H7 (cell line): ENCODE measurements at regions not wholly inside any gene's neighbourhood (a gene's known extent, or its start where the extent isn't known, plus 50 kb on each side); places are given as distances from the start of the nearest gene placed in this dataset.

Experiments
- DNase-seq: peaks from one replicate; pipeline ENCODE4 v3.0.0; 2012
- H3K27me3 ChIP-seq: 2 replicates; pipeline ENCODE4 v1.6.0; 2011; ENCODE audit warnings: mild to moderate bottlenecking, low read length; ENCODE audit not compliant: control insufficient read depth, insufficient read depth
- H3K36me3 ChIP-seq: replicated peaks from 2 replicates; pipeline ENCODE4 v1.5.1; 2011; ENCODE audit warnings: low read length; ENCODE audit not compliant: control insufficient read depth, insufficient read depth
- H3K4me3 ChIP-seq: 2 replicates; pipeline ENCODE4 v1.5.1; 2011; ENCODE audit warnings: low read depth, mild to moderate bottlenecking, control low read depth, low read length, moderate library complexity; ENCODE audit not compliant: insufficient read depth

DNA sequence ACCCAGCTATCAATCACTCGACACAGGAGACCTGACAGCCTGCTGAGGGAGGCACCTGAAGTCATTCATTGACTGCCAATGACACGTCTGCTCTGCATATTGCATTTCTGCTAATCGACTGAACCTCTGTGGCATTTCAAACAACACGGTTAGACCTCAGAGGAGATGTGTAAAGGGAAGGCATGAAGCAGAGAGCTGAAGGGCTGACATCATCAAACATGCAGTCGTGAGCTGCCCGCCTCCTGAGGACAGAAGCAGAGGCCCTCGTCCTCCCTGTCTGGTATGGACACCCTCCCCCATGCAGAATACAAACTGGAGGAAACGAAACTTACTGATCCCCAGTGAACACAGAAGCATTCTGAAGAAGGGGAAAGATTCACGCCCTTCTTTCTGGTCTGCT is 462.6 kb upstream of the MGMT start:
- no peak overlapping the region for H3K4me3 ChIP-seq
- no peaks in the 10 kb centered on the region for H3K27me3 ChIP-seq
- H3K36me3 ChIP-seq, result no peaks in the 10 kb centered on the region
- DNase-seq, result no peak

DNA sequence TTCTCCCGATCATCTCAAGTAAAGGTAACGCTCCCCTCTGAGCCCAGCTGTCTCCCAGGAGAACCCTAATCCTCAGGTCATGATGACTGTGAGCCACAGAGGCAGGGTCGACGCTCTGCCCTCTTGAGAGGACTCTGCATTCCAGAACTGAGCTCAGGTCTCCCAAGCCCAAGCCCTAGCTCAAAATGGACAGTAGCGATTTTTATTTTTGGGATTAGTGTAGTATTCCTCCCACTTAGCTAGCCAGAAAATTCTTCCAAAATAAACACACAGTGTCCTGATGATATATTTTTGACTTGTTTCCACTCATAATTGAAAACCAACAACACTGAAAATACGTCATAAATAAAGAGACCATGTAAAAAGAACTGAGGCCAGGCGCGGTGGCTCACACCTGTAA is 462.0 kb upstream of the MGMT start:
- DNase-seq, result no peak
- no peak overlapping the region for H3K4me3 ChIP-seq
- H3K36me3 ChIP-seq, result no peaks in the 10 kb centered on the region
- no peaks in the 10 kb centered on the region for H3K27me3 ChIP-seq

DNA sequence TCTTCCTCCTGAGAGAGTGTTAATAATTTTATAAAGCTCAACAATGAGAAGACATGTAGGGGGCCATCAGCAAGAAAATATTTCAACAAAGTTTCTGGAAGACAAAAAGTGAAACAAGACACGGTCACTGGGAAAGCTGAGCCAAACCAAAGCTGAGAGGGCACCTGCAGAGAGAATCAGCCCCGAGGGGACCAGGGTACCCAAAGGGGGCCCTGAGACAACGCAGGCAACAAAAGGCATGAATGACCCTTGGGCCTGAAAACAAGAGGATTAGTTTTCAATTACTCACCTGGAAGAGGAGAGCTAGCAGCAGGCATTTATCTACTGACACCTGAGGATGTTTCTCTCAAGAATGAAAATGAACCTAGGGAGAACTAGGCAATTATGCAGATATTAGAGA is 461.2 kb upstream of the MGMT start:
- H3K27me3 ChIP-seq, result no peaks in the 10 kb centered on the region
- H3K36me3 ChIP-seq, result no peaks in the 10 kb centered on the region
- no peak for DNase-seq
- H3K4me3 ChIP-seq, result no peak overlapping the region

DNA sequence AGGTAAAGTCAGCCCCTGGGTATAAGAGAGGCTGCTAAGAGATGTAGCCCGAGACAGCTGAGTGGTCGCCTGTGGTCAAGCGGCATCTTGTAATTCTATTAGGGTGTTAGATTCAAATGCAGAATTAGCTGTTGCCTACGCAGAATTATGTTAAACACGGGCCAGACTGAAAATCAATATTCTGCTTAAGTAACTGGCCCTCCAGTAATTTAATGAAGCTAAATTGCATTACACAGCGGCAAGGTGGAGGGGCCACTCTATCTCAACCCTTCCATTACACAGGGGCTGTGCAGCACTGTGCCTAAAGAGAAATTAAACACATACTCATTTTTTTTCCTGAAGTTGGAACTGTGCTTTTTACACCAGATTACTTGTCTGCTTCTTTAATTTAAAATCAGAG is 448.5 kb upstream of the MGMT start:
- no peak for DNase-seq
- Histone ChIP-seq H3K4me3 (no peak overlapping the region), H3K27me3 (no peaks in the 10 kb centered on the region), H3K36me3 (no peaks in the 10 kb centered on the region)

DNA sequence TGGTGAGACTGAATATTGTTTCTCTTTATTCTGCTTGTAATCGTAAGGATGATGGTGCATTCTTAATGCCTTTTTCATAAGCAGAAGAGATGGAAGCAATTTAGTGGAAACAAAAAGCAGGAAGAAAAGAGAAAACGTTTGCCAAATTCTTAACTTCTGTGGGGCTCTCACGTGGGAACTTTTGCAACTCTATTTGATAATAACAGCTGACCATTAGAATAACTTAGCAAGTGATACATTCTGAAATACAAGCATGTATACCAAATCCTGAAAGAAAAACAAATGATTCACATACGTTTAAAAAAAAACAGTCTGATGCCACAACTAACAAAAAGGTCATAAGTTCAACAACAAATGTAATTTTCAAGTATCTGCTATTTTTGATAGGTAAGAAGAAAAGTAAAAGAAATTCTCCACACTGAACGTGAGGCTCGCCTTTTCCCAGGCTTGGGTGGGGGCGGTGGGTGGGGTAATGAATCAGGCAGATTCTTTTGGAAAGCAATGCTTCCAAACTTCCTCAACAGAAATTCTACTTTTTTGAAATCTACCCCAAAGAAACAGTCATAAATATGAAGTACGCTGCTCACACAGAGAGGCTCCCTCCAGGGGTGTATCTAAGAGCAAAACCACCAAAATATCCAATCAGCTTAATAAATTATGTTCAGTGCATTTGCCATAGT is 446.2 kb upstream of the MGMT start:
- Histone ChIP-seq H3K4me3 (no peak overlapping the region), H3K36me3 (no peaks in the 10 kb centered on the region), H3K27me3 (no peaks in the 10 kb centered on the region)
- DNase-seq, result no peak

DNA sequence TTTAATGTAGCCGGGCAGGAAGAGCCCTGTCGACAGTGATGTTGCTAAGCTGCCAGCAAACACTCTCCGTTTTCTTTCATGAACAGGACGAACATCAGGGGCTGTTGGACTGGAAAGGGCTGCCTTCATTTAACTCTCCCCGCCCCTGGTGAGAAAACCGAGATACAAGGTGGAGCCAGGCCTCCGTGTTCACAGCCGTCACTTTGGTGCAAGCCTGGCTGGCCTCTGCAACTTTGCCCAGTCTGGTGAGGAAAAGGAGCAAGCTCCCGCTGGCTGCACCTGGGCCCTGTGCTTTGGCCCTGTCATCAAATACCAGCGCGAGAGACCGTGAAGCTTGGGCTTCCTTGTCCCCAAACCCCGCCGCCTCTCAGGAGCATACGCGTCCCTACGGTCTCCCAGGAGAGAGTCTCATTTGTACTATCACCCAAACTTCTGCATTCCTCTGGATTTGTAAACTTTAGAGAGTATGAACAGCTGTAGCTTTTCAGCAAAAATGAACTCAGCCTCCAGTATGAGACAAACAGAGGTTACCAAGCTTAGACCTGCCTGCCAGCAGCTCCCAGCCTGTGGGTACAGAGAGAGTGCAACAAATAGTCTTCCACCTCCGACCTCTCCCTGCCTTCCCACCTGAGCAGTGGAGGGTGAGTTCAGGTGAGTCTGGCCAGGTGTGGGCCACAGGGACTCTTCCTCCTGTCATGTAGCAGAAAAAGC is 445.3 kb upstream of the MGMT start:
- no peak overlapping the region for H3K4me3 ChIP-seq
- H3K27me3 ChIP-seq, result no peaks in the 10 kb centered on the region
- peak; percentile 64 for DNase-seq

DNA sequence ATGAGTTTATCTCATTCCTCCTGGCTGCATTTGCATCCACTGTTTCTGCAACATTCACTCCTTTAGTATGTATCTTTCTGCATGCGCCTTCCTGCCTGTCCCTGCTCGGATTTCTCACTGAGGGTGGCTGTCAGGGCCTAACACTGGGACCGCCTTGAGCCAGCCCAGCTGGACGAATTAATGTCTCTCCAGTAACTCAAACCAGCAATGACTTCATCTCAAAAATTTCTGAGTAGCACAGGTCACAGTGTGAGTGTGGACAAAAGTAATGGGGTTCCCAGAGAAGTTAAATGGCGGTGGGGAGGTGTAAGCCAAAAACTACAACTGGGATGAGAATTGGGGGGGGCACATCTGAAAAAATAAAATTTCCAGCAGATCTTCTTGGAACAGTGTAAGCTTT is 444.0 kb upstream of the MGMT start:
- DNase-seq, result no peak
- Histone ChIP-seq H3K36me3 (no peaks in the 10 kb centered on the region), H3K27me3 (no peaks in the 10 kb centered on the region), H3K4me3 (no peak overlapping the region)

More for the DNA sequence above, 445.3 kb upstream of the MGMT start:
- H3K36me3 ChIP-seq, result no peaks in the 10 kb centered on the region

DNA sequence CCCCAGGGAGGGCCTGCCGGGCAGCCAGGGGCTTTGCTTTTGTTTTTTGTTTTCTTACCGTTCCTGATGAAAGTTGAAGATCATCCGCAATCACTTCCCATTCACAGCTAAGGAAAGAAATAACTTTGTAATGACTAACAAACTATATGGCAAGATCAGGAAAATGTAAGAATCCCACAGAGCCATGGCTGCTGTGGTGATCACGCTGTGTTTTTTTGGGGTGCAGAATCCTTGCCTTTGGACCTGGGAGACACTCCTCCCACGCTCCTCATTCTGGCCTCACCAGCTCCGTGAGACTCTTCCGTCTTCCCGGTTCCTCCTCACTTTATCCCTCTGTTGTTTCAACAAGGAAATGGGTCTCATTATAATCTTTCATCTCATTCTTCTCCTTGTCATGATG is 443.0 kb upstream of the MGMT start:
- DNase-seq, result no peak
- no peaks in the 10 kb centered on the region for H3K27me3 ChIP-seq
- H3K4me3 ChIP-seq, result no peak overlapping the region
- no peaks in the 10 kb centered on the region for H3K36me3 ChIP-seq

DNA sequence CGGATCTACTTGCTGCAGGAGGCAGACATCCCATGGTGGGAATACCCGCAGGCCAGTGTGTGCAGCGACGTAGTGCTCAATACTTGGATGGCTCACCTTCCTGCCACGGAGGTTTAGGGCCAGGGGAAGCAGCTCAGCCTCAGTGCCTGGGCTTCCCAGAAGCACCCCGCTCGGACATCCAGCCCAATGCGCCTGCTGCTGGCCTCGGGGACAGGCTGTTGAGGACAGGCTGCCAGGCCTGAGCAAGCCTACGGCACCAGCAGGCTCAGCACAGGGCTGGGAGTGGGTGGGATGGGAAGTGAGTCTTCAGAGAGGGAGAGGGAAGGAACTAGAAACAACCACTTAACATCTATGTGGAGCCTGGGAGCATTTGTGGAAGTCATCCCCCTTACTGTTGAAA is 441.3 kb upstream of the MGMT start:
- Histone ChIP-seq H3K4me3 (no peak overlapping the region), H3K27me3 (no peaks in the 10 kb centered on the region), H3K36me3 (no peaks in the 10 kb centered on the region)
- DNase-seq, result peak; percentile 48

DNA sequence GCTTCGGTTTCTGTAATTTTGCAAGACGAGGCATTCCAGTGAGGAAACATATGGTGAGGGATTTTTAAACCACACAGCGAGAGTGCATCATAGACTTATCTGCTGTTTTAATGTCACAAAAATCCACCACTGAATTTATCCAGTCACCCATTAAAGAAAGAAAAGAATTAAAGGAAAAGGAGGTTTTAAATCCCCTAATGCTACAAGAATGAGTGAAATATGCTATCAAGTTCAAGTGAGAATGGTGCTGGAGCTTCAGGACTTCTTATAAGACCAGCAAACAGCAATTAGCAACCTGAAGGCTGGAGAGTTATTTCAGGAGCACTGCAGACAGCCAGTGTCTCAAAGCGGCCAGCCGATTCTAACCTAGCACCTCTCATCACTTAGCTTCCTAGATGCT is 439.1 kb upstream of the MGMT start:
- no peaks in the 10 kb centered on the region for H3K27me3 ChIP-seq
- DNase-seq, result no peak
- no peaks in the 10 kb centered on the region for H3K36me3 ChIP-seq
- no peak overlapping the region for H3K4me3 ChIP-seq

DNA sequence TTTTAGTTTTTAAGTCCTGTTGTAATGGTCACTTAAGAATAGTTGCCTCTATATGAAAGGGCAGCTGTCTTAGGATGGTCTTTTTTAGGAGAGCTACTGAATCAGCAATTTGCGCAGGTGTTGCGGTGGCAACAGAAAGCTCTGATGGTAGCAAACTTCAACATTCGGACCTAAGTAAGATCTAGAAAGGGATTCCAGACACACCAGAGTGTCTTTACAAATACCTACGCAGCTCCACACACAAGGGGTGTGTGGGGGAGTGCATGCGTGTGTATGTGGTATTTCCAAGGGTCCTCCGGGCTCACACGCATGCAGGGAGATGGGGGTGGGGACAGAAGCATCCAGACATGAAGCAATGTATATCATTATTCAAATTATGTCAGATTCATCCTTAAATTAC is 438.6 kb upstream of the MGMT start:
- H3K4me3 ChIP-seq, result no peak overlapping the region
- H3K36me3 ChIP-seq, result no peaks in the 10 kb centered on the region
- DNase-seq, result no peak
- H3K27me3 ChIP-seq, result no peaks in the 10 kb centered on the region

DNA sequence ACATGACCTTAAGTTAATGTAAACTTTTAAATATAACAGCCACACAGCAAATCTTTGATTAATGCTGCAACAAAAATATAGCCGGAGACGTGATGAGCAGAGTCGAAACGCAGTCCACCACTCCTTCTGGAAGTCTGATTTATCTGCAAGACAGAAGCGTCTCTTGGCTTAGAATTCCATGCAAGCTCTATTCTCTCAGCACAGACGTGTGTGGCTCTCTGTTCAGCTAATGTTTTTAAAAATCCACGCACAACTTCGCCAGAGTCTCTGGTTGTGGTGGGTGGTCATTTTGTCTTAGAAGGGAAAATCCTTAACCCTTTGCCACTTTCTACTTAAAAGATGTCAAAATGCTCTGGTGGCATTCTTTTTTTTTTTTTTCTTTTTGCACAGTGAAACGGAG is 438.0 kb upstream of the MGMT start:
- no peak for DNase-seq
- Histone ChIP-seq H3K27me3 (no peaks in the 10 kb centered on the region), H3K4me3 (no peak overlapping the region), H3K36me3 (no peaks in the 10 kb centered on the region)

DNA sequence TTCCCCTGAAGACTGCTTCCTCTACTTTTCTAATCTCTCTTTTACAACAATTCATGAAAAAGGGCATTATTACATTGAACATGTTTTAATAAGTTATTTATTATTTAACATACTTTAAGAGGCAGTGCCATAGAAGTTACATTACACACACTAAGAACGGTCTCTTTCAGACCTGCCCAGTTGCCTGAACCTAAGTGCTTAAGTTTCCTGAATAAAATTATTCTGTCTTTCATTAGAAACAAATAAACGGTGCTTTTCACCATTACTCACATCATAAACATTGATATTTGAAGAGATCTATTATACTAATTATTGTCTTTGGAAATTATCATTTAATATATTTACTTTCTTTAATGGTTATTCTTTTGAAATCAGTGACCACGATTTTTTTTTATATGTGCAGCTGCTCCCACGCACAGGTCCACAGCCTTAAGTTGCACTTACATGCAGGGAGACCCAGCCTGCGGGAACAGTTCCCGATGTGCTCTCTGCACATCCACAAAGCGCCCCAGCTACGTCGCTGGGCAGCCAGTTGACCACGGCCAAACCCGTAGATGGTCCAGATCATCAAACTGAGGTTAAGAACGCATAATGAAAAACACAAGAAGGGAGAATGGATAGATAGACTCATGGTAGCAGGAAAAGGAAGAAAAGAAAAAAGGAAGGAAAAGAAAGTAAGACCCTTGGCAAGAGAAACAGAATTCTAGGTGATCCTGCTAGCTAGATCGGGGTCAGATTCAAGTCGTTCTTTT is 437.0 kb upstream of the MGMT start:
- Histone ChIP-seq H3K4me3 (no peak overlapping the region), H3K27me3 (no peaks in the 10 kb centered on the region), H3K36me3 (no peaks in the 10 kb centered on the region)
- no peak for DNase-seq

DNA sequence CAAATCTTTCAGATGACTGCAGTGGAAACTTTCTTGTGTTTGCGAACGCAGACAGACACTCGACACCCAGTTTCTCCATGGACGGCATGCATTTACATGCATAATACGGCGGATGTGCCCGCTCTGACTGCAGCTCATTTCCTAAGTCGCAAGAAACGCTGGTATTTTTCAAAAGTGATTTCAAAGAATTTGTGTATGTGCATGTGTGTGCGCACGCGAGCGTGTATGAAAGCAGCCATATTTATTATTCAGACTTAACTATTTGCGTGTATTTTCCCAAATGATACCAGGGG is 436.5 kb upstream of the MGMT start:
- no peak for DNase-seq
- Histone ChIP-seq H3K27me3 (no peaks in the 10 kb centered on the region), H3K36me3 (no peaks in the 10 kb centered on the region), H3K4me3 (no peak overlapping the region)
